Left ventricle myocardium superior (tissue), 1 donor: ENCODE measurements at regions not wholly inside any gene's neighbourhood (a gene's known extent, or its start where the extent isn't known, plus 50 kb on each side); places are given as distances from the start of the nearest gene placed in this dataset.

Experiments
- ATAC-seq: fragments of 200-7000 bp; cut with Tn5 transposase; one replicate; pipeline ENCODE4 v1.9.1; 2020; ENCODE audit warnings: mild to moderate bottlenecking, moderate library complexity
- DNase-seq: peaks from one replicate; pipeline ENCODE4 v3.0.0-alpha.2; 2020
- intact Hi-C: fragments of 100-400 bp; cut with micrococcal nuclease; formaldehyde crosslinking; loops from one replicate; pipeline ENCODE4 v1.11.0; 2022
- donor health status: DM: no; HTN: yes; CAD: no; lungs with severe emphysema.

GRCh38 chr1:72804541-72804940 is 522.2 kb upstream of the NEGR1 start:
- intact Hi-C loops = no loop called here
- no peak for DNase-seq
- ATAC-seq = no peak

- no peak for DNase-seq
- no peak for ATAC-seq
- intact Hi-C loops = no loop called here
Measured at GRCh38 chr1:72781038-72781437, 498.7 kb upstream of the NEGR1 start.

GRCh38 chr1:72780212-72780611 is 497.9 kb upstream of the NEGR1 start:
- intact Hi-C loops = no loop called here
- DNase-seq (no peak), ATAC-seq (no peak)

GRCh38 chr1:72777918-72778317 is 495.6 kb upstream of the NEGR1 start:
- ATAC-seq (no peak), DNase-seq (no peak)
- intact Hi-C loops = no loop called here

GRCh38 chr1:72763481-72763880 is 481.1 kb upstream of the NEGR1 start:
- DNase-seq (no peak), ATAC-seq (no peak)
- intact Hi-C loops = no loop called here

- ATAC-seq (no peak), DNase-seq (no peak)
- intact Hi-C loops = no loop called here
Measured at GRCh38 chr1:72759486-72759885, 477.1 kb upstream of the NEGR1 start.

- intact Hi-C loops = no loop called here
- no peak for DNase-seq
- no peak for ATAC-seq
Measured at GRCh38 chr1:72757843-72758242, 475.5 kb upstream of the NEGR1 start.

GRCh38 chr1:72745413-72745812 is 463.1 kb upstream of the NEGR1 start:
- DNase-seq (no peak), ATAC-seq (no peak)
- intact Hi-C loops = no loop called here

GRCh38 chr1:72734415-72734814 is 452.1 kb upstream of the NEGR1 start:
- intact Hi-C loops = no loop called here
- no peak for ATAC-seq
- no peak for DNase-seq

GRCh38 chr1:72724951-72725861 is 442.9 kb upstream of the NEGR1 start:
- no peak for ATAC-seq
- DNase-seq = no peak
- intact Hi-C loops = no loop called here

GRCh38 chr1:72705921-72706320 is 423.6 kb upstream of the NEGR1 start:
- intact Hi-C loops = no loop called here
- ATAC-seq (no peak), DNase-seq (no peak)

GRCh38 chr1:72704841-72705477 is 422.6 kb upstream of the NEGR1 start:
- ATAC-seq (no peak), DNase-seq (no peak)
- intact Hi-C loops = no loop called here

- no peak for DNase-seq
- ATAC-seq = no peak
- intact Hi-C loops = no loop called here
Measured at GRCh38 chr1:72697410-72697809, 415.1 kb upstream of the NEGR1 start.

- intact Hi-C loops = no loop called here
- ATAC-seq = no peak
- DNase-seq = no peak
Measured at GRCh38 chr1:72693899-72694298, 411.6 kb upstream of the NEGR1 start.

- no peak for ATAC-seq
Measured at GRCh38 chr1:72693376-72693775, 411.0 kb upstream of the NEGR1 start.

GRCh38 chr1:72690871-72691270 is 408.5 kb upstream of the NEGR1 start:
- no peak for ATAC-seq
- intact Hi-C loops = no loop called here

More at GRCh38 chr1:72693376-72693775, 411.0 kb upstream of the NEGR1 start:
- no peak for DNase-seq
- intact Hi-C loops = no loop called here

GRCh38 chr1:72678683-72679082 is 396.3 kb upstream of the NEGR1 start:
- ATAC-seq = no peak

More at GRCh38 chr1:72690871-72691270, 408.5 kb upstream of the NEGR1 start:
- DNase-seq = no peak

GRCh38 chr1:72670902-72671301 is 388.6 kb upstream of the NEGR1 start:
- intact Hi-C loops = no loop called here
- ATAC-seq (no peak), DNase-seq (no peak)

More at GRCh38 chr1:72678683-72679082, 396.3 kb upstream of the NEGR1 start:
- intact Hi-C loops = no loop called here
- DNase-seq = no peak

GRCh38 chr1:72662918-72663317 is 380.6 kb upstream of the NEGR1 start:
- no peak for ATAC-seq
- DNase-seq = no peak
- intact Hi-C loops = no loop called here

GRCh38 chr1:72650843-72651435 is 368.6 kb upstream of the NEGR1 start:
- intact Hi-C loops = no loop called here
- DNase-seq = no peak
- ATAC-seq = no peak
